NCI-H146 treated with DMSO at 0.1 percent for 48 hours (cell line): ENCODE measurements at regions not wholly inside any gene's neighbourhood (a gene's known extent, or its start where the extent isn't known, plus 50 kb on each side); places are given as distances from the start of the nearest gene placed in this dataset.
A peak's percentile ranks its signal among the peaks of the same experiment; 100 is the strongest.
"Not testable (repeated sequence)": the region's sequence is repeated elsewhere in the genome, so short reads cannot be mapped to it uniquely, and the experiment has no call there.

Experiments
- DNase-seq: peaks from one replicate; lab custom pipeline; 2025; ENCODE audit not compliant: unreplicated experiment; lab: John Stamatoyannopoulos, UW

GRCh38 chr13:26482451-26483197 is 74.9 kb upstream of the WASF3 start:
- DNase-seq: peak; percentile 50

- no peak for DNase-seq
Measured at GRCh38 chr13:26483546-26483945, 73.9 kb upstream of the WASF3 start.

GRCh38 chr13:26484196-26484595 is 73.3 kb upstream of the WASF3 start:
- DNase-seq: no peak

- no peak for DNase-seq
Measured at GRCh38 chr13:26485288-26485687, 72.2 kb upstream of the WASF3 start.

GRCh38 chr13:26485786-26486185 is 71.7 kb upstream of the WASF3 start:
- no peak for DNase-seq

- DNase-seq: no peak
Measured at GRCh38 chr13:26486550-26486949, 70.9 kb upstream of the WASF3 start.

GRCh38 chr13:26487781-26488180 is 69.7 kb upstream of the WASF3 start:
- DNase-seq: no peak

GRCh38 chr13:26488236-26489003 is 69.1 kb upstream of the WASF3 start:
- no peak for DNase-seq

GRCh38 chr13:26492301-26492700 is 65.2 kb upstream of the WASF3 start:
- DNase-seq: not testable (repeated sequence)

GRCh38 chr13:26494571-26495195 is 62.8 kb upstream of the WASF3 start:
- DNase-seq: no peak

GRCh38 chr13:26495750-26496149 is 61.7 kb upstream of the WASF3 start:
- no peak for DNase-seq

GRCh38 chr13:26497968-26498511 is 59.4 kb upstream of the WASF3 start:
- DNase-seq: no peak

GRCh38 chr13:26498656-26499601 is 58.6 kb upstream of the WASF3 start:
- DNase-seq: peak; percentile 57

- DNase-seq: no peak
Measured at GRCh38 chr13:26500618-26501320, 56.7 kb upstream of the WASF3 start.

GRCh38 chr13:26501641-26502040 is 55.8 kb upstream of the WASF3 start:
- DNase-seq: no peak

GRCh38 chr13:26502826-26503225 is 54.7 kb upstream of the WASF3 start:
- no peak for DNase-seq

- DNase-seq: no peak
Measured at GRCh38 chr13:26503826-26504594, 53.5 kb upstream of the WASF3 start.
